GM19351 (cell line): ENCODE measurements at regions not wholly inside any gene's neighbourhood (a gene's known extent, or its start where the extent isn't known, plus 50 kb on each side); places are given as distances from the start of the nearest gene placed in this dataset.

Experiments used
- ATAC-seq: cut with Tn5 transposase; IDR thresholded peaks from one replicate; pipeline ENCODE4 v1.9.1; 2021; ENCODE audit warnings: mild to moderate bottlenecking, moderate library complexity; ENCODE audit not compliant: unreplicated experiment

GRCh38 chr14:73782623-73783022 lies 68.4 kb upstream of the PNMA1 start:
- no peak for ATAC-seq

- no peak for ATAC-seq
Observed at GRCh38 chr14:73780896-73781295, 66.7 kb upstream of the PNMA1 start.

DNA sequence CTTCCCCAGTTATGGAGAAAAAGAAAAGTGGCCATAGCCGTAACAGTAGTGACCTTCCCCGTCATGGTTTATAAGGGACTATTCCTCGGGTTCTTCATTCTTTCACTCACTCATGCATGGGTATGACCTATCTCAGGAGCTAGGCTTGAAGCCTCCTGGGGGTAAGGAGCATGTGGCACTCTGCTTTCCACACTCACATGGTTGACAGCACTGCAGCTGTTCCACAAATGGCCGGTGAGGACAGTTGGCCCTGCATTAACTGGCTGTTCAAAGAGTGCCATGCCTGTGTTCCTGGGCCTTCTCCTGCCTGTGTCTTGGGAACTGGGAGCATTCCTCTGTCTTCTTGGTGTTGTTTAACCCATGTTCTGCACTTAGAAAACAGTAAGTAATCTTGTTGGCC lies 66.2 kb upstream of the PNMA1 start:
- no peak for ATAC-seq

DNA sequence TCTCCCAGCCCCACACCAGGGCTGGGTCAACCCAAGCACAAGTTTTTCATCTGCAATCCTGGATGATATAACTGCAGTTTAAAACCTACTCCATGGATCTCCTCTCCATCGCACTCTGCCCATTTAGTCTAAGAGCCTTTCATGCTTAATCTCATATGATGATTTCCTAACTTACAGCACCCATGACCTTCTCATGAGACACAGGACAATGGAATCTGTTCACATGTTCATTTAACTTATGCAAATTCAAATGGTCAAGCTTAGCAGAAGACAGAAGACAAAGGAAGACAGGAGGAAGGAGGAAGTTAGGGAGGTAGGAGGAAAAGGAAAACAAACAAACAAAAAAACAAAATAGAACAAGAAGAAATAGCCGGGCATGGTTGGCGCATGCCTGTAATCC lies 64.6 kb upstream of the PNMA1 start:
- ATAC-seq = no peak

- ATAC-seq = no peak
Observed at GRCh38 chr14:73777420-73777819, 63.2 kb upstream of the PNMA1 start.

GRCh38 chr14:73776194-73776537 lies 62.0 kb upstream of the PNMA1 start:
- ATAC-seq = no peak

- no peak for ATAC-seq
Observed at GRCh38 chr14:73775339-73776193, 61.4 kb upstream of the PNMA1 start.

GRCh38 chr14:73774671-73775070 lies 60.5 kb upstream of the PNMA1 start:
- no peak for ATAC-seq

DNA sequence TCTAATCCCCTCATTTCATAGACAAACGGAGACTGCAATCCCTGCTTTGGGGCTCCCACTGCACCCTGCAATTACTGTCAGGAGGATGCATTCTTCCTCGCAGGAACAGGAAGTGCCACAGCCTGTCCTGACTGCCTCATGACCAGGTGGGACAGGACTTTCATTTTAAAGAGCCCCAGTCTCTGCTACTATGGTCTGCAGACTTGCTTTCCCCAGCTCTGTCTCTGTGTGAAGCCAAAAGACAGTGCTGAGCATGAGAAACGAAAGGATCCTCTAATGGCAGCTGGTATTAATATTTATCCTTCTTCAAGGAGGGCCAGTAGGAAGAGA lies 60.0 kb upstream of the PNMA1 start:
- ATAC-seq = no peak

- ATAC-seq = no peak
Observed at GRCh38 chr14:73773441-73774240, 59.5 kb upstream of the PNMA1 start.

DNA sequence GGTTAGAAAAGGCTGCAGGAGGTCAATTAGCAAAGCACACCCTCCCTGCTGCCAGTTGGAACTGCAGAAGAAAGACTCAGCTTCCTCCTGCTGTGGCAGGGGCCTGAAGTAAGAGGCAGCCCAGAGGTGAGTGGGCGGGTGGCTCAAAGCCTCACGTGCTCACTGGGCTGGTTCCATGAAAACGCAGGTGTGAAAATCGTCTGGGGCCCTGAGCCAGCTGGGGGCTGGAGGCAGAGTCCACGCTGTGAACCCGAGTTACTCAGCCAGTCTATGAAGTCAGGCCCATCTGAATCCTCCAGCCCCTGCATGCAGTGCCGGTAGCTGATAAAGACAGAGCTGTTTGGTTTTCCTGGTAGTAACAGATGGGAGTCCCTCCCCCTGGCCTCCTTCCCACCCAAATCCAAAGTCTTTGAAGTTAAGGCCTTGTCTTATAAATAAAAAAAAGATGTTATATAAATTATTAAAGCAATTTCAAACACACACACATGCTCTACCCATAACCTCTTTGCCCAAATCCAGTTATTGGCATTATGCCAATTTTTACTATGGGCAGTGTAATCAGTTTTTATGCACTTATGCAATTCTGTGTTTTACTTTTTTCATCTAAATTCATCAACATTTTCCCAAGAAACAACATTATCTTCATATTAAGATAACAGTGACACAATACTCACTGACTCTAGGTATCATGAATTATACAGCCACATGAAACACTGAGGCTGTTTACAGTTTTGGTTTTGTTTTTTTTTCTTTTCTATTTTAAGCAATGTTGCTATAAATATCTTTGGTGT lies 57.9 kb upstream of the PNMA1 start:
- peak; percentile 43 for ATAC-seq

DNA sequence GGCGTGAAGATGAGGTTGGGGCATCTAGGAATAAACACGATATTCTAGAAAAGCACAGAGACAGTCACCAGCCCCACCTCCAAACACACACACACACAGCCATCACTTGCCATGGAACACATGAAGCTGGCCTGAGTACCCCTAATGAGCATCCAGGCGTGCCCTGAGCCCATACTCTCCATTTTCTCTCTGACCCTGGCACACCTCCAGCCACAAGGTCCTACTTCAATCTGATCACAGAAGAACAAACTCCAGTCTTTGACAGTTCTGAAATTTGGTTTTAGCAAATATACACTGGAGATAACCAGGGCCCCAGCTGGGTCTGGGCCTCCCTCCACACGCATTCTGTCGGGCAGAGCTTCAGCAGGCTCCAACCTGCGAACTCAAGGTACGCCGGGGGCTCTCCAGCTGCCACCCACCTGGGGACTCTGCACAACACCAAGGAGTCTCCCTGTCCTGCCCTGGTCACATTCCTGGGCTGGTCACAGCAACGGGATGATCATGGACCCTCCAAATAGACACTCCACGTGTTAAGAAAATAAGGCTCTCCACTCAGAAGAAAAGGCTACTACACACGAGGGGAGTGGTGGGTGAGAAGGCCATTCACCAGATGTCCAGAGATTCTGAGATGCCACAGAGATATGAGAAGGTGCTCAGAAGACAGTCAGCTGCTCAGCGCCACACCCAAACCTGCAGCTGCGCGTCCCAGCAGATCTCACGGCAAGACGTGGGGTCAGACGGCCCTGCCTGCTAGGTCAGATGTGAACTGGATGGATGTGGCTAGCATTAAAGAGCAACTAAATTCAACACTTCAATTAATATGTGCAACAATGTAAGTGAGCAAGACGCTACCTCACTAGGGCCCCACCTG lies 57.0 kb upstream of the PNMA1 start:
- ATAC-seq = peak; percentile 16

DNA sequence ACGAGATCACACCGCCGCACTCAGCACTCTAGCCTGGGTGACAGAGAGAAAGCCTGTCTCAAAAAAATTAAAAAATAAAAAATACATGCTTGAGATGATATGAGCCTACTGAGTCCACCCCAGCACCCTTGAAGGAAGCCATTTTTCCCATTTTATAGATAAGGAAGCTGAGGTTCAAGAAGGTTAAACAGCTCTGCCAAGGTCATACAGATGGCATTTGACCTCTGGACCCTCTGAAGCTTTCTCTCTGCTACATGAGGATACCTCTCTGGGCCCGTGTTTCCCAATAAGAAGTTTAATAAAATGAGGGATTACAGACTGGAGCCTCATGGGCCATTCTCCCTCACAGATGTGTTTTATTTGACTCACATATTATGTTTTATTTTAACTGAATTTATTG lies 53.9 kb upstream of the PNMA1 start:
- ATAC-seq = no peak

DNA sequence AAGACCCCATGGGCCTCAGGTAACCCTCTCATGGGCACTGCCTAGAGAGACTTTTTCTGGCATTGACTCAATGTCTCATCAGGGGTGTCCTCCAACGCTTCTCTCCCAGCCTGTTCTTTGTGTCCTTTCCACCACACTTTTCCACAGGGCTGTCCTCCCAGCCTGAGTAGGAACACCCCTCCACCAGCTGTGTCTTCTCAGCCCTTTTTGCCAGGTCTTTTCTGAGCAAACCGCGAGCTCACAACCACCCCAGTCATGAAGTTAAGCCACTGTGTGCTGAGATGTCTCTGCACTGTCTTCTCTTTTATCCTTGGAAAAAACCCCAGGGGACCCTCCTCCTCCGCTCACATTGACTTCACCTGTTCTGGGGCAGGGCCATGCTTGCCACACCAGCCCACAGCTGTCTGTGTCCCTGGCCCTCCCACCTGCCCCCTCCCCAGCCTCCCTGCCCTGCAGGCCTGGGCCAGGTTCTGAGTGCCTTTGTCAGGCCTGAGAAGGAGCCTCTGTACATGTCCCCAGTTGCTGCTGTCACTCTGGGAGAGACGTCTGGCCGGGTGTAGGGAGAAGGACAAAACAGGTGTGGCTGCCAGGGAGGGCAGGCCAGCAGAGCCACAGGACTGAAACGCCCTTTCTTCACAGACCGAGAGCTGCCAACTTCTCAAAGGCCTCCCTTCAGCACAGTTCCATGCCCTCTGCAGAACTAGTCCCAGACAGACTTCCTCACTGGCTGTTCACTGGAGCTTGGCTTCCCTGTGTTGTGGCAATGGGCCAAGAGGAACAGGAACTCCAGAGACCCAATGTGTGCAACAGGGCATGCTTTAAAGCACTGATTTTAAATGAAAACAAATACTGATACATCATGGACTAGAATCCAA lies 50.5 kb upstream of the PNMA1 start:
- ATAC-seq = no peak
